ENCODE measurements at regions not wholly inside any gene's neighbourhood (a gene's known extent, or its start where the extent isn't known, plus 50 kb on each side); places are given as distances from the start of the nearest gene placed in this dataset.

- Histone ChIP-seq H3K27me3 (ENCODE audit: control insufficient read depth in 2 of 2, insufficient read depth in 2 of 2, low read length in 2 of 2) (no peaks in the 10 kb centered on the region), H3K36me3 (ENCODE audit: control insufficient read depth in 2 of 2, extremely low read depth in 1 of 2, insufficient read depth in 2 of 2, low read length in 2 of 2) (no peaks in the 10 kb centered on the region), H3K4me3 (replicated peaks in 1 of 3; ENCODE audit: insufficient read depth in 1 of 3, low read depth in 1 of 3, low read length in 3 of 3) (no peak overlapping the region), H3K4me2 (ENCODE audit: insufficient read depth, low read length) (no peak overlapping the region), H3K79me2 (ENCODE audit: control insufficient read depth, insufficient read depth, low read length) (no peaks in the 10 kb centered on the region), H2AFZ (ENCODE audit: low read depth, low read length) (no peak overlapping the region), H3K27ac (ENCODE audit: insufficient read depth, low read depth, low read length) (no peak overlapping the region), H3K9ac (replicated peaks; ENCODE audit: extremely low read depth, insufficient read depth, low read length) (no peak overlapping the region), H3K9me3 (replicated peaks; ENCODE audit: control insufficient read depth, insufficient read depth, low read length) (no peaks in the 10 kb centered on the region), H4K20me1 (replicated peaks; ENCODE audit: control insufficient read depth, extremely low read depth, insufficient read depth, low read length) (no peaks in the 10 kb centered on the region), H3K4me1 (ENCODE audit: control insufficient read depth, extremely low read depth, insufficient read depth, low read length) (no peaks in the 10 kb centered on the region), H3K9me1 (replicated peaks; ENCODE audit: control insufficient read depth, extremely low read depth, insufficient read depth, low read length) (no peaks in the 10 kb centered on the region)
- ChIA-PET POLR2A (no interaction called here), CTCF (no interaction called here)
- FAIRE-seq (no peak), DNase-seq (ENCODE audit: low read depth, low spot score) (no peak)
- no TSS peak for BruUV-seq (replicated peaks)
- dilution Hi-C loops (cut with MboI; ENCODE audit: extremely low pct_ligation_motif_present, low sequenced_read_pairs) = no loop called here
- TF ChIP-seq EZH2 (IDR thresholded peaks at IDR 0.05; ENCODE audit: borderline replicate concordance, low read depth, low read length, severe bottlenecking) = no peak
- no peak for TF ChIP-seq JUN (IDR thresholded peaks at IDR 0.05; ENCODE audit: borderline replicate concordance, insufficient read depth, insufficient read length, low read depth)
- TF ChIP-seq GATA2 (IDR thresholded peaks at IDR 0.05; ENCODE audit: insufficient read depth, insufficient read length, low read depth, low read length) = no peak
- no peak for TF ChIP-seq MAX (IDR thresholded peaks at IDR 0.05; ENCODE audit: insufficient read depth, insufficient read length)
- TF ChIP-seq FOS (IDR thresholded peaks at IDR 0.05; ENCODE audit: borderline replicate concordance, insufficient read depth, low read length) = no peak
- no peak for TF ChIP-seq POLR2A (IDR thresholded peaks at IDR 0.05; ENCODE audit: low read depth, low read length)
- TF ChIP-seq MYC (IDR thresholded peaks at IDR 0.05; ENCODE audit: low read depth, low read length) = no peak
- no peak for TF ChIP-seq POLR2AphosphoS5 (IDR thresholded peaks at IDR 0.05; ENCODE audit: insufficient read depth, low read depth, low read length)
- TF ChIP-seq CTCF (IDR thresholded peaks at IDR 0.05; ENCODE audit: extremely low read depth in 1 of 2, insufficient read depth in 1 of 2, low read depth in 1 of 2, low read length in 2 of 2) = no peak
- intact Hi-C loops (cut with micrococcal nuclease) = no loop called here
These were observed 51.1 kb upstream of the ZNF236 start for GRCh38 chr18:76771192-76771799.
